Sigmoid colon (tissue), 4 donors: ENCODE measurements at regions not wholly inside any gene's neighbourhood (a gene's known extent, or its start where the extent isn't known, plus 50 kb on each side); places are given as distances from the start of the nearest gene placed in this dataset.

Experiments
- CTCF ChIP-seq, 4 experiments: fragments of 450-650 bp in 3 of 4; fragments of 200-600 bp in 1 of 4; IDR thresholded peaks; one replicate each; pipeline ENCODE4 v1.5.1; 2016 to 2019; ENCODE audit warnings: antibody characterized with exemption in 4 of 4, mild to moderate bottlenecking in 3 of 4, moderate library complexity in 2 of 4
- EP300 ChIP-seq, 4 donors: sonication (generic); formaldehyde crosslinking; IDR thresholded peaks; one replicate each; pipeline ENCODE4 v1.6.1; 2017; ENCODE audit warnings: antibody characterized with exemption in 4 of 4
- POLR2A ChIP-seq, 2 donors: fragments of 450-650 bp; IDR thresholded peaks; one replicate each; pipeline ENCODE4 v1.6.1; 2016; ENCODE audit warnings: antibody characterized with exemption in 2 of 2, mild to moderate bottlenecking in 2 of 2, moderate library complexity in 2 of 2
- POLR2AphosphoS5 ChIP-seq, 4 donors: sonication (generic); formaldehyde crosslinking; IDR thresholded peaks; one replicate each; pipeline ENCODE4 v1.6.1; 2017; ENCODE audit warnings: antibody characterized with exemption in 4 of 4

- no peak for TF ChIP-seq CTCF (IDR thresholded peaks at IDR 0.05)
- TF ChIP-seq POLR2AphosphoS5 (IDR thresholded peaks at IDR 0.05) = no peak
- no peak for TF ChIP-seq POLR2A (IDR thresholded peaks at IDR 0.05)
- no peak for TF ChIP-seq EP300 (IDR thresholded peaks at IDR 0.05)
Measured at GRCh38 chr4:152153476-152154270, 382.2 kb downstream of the FBXW7 start.
